ENCODE measurements at regions not wholly inside any gene's neighbourhood (a gene's known extent, or its start where the extent isn't known, plus 50 kb on each side); places are given as distances from the start of the nearest gene placed in this dataset.

GRCh38 chr3:194773771-194774455 is 88.2 kb downstream of the FAM43A start:
- peaks cover 11% of the 10 kb centered on the region for H3K4me1 Mint-ChIP-seq
- no peak overlapping the region for H3K27ac Mint-ChIP-seq
- H3K9me2 ChIP-seq (ENCODE audit: insufficient read depth), result peaks cover 5% of the 10 kb centered on the region
- H4K20me1 ChIP-seq (replicated peaks; ENCODE audit: insufficient read depth), result no peaks in the 10 kb centered on the region
- peaks cover 7% of the 10 kb centered on the region; the same call in 1 of the 2 replicates for H3K27me3 ChIP-seq (ENCODE audit: insufficient read depth)
- no peak overlapping the region for H3K4me2 ChIP-seq
- H3K27ac ChIP-seq (ENCODE audit: low read depth), result no peak overlapping the region
- no peaks in the 10 kb centered on the region for H3K9me3 Mint-ChIP-seq
- no peaks in the 10 kb centered on the region for H3F3A ChIP-seq (replicated peaks; ENCODE audit: low read depth)
- no peaks in the 10 kb centered on the region for H3K79me2 ChIP-seq (replicated peaks; ENCODE audit: insufficient read depth)
- no peaks in the 10 kb centered on the region for H3K4me1 ChIP-seq (ENCODE audit: insufficient read depth)
- no peak overlapping the region for H3K4me3 ChIP-seq
- H3K27me3 Mint-ChIP-seq (ENCODE audit: insufficient read depth, low read depth, poor library complexity), result peaks cover 15% of the 10 kb centered on the region
- TF ChIP-seq STAT1 (IDR thresholded peaks at IDR 0.05; ENCODE audit: unreplicated experiment), result no peak
- no peak for TF ChIP-seq CTCF (conservative IDR thresholded peaks at IDR 0.05; ENCODE audit: low read depth in 2 of 2)
- TF ChIP-seq EZH2phosphoT487 (IDR thresholded peaks at IDR 0.05; ENCODE audit: unreplicated experiment), result no peak
- TF ChIP-seq POLR2AphosphoS5 (IDR thresholded peaks at IDR 0.05; ENCODE audit: low read depth), result no peak
- no peak for TF ChIP-seq REST (IDR thresholded peaks at IDR 0.05; ENCODE audit: unreplicated experiment)
- no peak for TF ChIP-seq ZNF114 (CRISPR knock-in tag; IDR thresholded peaks at IDR 0.05)
- TF ChIP-seq CREB1 (CRISPR knock-in tag; IDR thresholded peaks at IDR 0.05; ENCODE audit: low read depth), result no peak
- no peak for TF ChIP-seq NANOG (IDR thresholded peaks at IDR 0.05; ENCODE audit: borderline replicate concordance)
- no peak for TF ChIP-seq ZNF331 (CRISPR knock-in tag; IDR thresholded peaks at IDR 0.05; ENCODE audit: low read depth)
- TF ChIP-seq ETS1 (IDR thresholded peaks at IDR 0.05), result no peak
- no peak for TF ChIP-seq JUNB (IDR thresholded peaks at IDR 0.05; ENCODE audit: unreplicated experiment)
- no peak for TF ChIP-seq ZNF462 (CRISPR knock-in tag; IDR thresholded peaks at IDR 0.05)
- no peak for TF ChIP-seq EZH2 (IDR thresholded peaks at IDR 0.05; ENCODE audit: low read depth, unreplicated experiment)
- no peak overlapping the region for H3K4me3 Mint-ChIP-seq
- H3K36me3 Mint-ChIP-seq (ENCODE audit: low read depth), result no peaks in the 10 kb centered on the region
- no peak overlapping the region for H2AFZ ChIP-seq
- DNase-seq (ENCODE audit: low spot score) (no peak), ATAC-seq (no peak)
- no peaks in the 10 kb centered on the region for H3K36me3 ChIP-seq (ENCODE audit: insufficient read depth)

All from GM23338 (cell line).